Activated CD8-positive, alpha-beta memory T cell treated with anti-CD3 and anti-CD28 coated beads, Interleukin-2, amount 50 U/mL, for 24 hours (primary cell): ENCODE measurements at regions not wholly inside any gene's neighbourhood (a gene's known extent, or its start where the extent isn't known, plus 50 kb on each side); places are given as distances from the start of the nearest gene placed in this dataset.
"Not testable (repeated sequence)": the region's sequence is repeated elsewhere in the genome, so short reads cannot be mapped to it uniquely, and the experiment has no call there.

ENCODE experiments used
- DNase-seq: peaks from one replicate; pipeline ENCODE4 v3.0.0-alpha.2; 2020; ENCODE audit errors: extremely low read depth

DNA sequence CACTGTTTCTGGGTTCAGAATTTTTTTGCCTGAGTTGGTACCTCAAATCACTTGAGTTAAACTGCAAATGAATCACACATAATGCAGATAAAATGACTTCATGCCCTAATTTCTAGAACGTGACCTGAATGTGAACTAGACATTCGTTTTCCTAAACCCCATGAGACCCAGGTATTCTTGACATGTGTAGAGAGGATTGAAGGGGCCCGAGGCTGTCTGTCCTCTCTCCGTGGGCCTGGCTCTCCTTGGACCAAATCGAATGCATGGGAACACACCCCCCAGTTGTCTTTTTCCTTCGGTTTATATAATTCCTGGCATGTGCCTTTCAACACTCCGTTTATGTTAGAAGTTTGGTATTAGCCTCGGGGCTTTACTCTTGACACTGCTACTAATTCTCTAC lies 262.4 kb upstream of the PLGLB2 start:
- DNase-seq: not testable (repeated sequence)

DNA sequence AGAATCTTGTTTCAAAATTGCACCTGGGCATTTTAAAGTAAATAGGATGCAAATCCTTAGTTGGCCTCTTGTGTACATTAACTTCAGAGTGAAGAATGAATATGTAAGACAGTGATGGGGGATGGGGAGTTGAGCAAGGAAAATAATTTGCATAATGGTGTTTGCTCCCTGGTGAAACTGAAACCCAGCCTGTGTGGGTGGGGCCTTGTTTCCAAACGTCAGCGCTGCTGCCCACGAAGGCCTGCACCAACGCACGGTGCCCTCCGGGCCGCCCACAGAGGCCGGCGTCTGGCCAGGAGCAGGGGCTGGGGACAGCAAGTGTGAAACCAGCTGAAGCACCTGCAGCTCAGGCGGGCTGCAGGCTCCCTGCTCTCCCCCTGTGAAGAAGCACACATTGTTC lies 262.0 kb upstream of the PLGLB2 start:
- DNase-seq: not testable (repeated sequence)

DNA sequence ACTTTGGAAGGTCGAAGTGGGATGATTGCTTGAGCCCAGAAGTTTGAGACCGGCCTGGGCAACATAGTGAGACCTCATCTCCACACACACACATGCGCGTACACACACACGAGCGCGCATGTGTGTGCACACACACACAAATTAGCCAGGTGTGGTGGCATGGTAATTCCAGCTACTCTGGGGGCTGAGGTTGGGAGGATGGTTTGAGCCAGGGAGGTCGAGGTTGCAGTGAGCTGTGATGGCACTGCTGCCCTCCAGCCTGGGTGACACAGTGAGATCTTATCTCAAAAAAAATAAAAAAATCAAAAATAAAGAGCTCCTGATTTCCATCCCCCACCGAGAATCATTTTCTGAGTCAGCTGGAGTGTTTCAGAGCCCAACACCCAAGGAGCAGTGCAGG lies 261.5 kb upstream of the PLGLB2 start:
- not testable (repeated sequence) for DNase-seq

DNA sequence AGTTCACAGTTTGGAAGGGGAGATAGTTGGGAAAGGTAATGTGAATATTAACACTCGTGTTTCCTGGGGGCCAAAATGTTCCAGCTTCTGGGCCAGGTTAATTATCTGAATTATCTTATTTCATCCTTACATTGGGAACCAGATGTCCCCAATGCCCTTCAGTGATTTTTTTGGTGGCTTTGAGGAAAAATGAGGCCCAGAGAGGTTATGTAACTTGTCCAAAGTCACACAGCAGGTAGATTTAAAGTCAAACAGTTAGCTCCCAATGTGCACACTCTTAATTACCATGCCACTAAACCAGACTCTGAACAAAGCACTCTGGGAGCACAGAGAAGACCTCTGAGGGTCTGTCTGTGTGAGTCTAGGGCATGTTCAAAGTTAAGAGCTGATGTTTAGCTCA lies 259.9 kb upstream of the PLGLB2 start:
- not testable (repeated sequence) for DNase-seq

DNA sequence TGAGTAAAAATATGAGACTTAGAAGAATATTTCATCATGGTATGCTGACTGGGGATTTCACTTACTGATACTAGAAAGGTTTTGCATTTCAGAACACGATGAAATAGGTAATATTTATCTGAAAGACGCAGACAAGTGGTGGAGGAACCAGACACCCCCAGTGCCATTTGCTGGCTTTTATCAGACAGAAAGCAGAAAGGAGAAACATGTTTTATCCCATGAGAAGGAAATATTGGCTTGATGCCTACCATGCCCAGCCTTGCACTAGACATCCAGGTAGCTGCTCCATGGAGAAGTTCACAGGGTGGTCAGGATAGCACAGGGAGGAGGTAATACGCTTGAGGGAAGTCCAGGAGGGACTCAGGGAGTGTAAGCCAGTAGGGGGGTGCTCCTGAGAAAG lies 258.9 kb upstream of the PLGLB2 start:
- DNase-seq: not testable (repeated sequence)

DNA sequence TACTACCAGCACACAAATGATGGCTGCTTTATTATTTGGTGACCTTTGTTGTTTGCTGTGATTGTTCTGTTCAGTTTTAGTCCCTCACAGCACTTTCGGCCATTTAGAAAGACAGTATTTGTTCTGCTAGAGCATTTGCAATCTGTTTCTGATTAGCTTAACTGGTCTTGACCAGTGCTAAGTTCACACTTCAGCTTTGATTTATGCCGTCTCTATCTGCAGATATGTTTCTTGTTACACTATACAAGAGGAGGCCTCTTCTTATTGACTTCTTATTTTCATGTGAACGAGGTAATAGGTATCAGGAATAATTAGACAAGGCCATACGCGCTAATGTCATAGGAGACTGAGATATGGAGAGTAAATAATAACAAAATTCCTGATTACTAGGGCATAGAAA lies 253.0 kb upstream of the PLGLB2 start:
- DNase-seq: not testable (repeated sequence)

DNA sequence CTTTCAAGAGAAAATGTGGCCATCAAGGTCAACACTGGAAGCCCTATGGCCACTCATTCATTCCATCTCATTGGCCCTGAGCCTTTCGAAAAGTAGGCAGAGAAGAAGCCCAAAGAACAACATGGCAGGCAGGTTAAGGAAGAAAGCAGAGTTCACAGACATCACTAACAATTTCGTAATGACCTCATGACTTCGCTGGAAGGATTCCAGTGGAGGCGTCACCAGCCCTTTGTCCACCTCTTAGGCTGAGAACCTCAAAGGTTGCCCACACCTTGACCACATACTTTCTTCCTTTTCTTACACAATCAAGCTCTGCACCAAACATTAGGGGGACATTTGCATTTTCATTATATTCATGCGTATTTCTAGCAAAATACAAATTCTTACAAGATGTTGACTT lies 252.4 kb upstream of the PLGLB2 start:
- DNase-seq: not testable (repeated sequence)

DNA sequence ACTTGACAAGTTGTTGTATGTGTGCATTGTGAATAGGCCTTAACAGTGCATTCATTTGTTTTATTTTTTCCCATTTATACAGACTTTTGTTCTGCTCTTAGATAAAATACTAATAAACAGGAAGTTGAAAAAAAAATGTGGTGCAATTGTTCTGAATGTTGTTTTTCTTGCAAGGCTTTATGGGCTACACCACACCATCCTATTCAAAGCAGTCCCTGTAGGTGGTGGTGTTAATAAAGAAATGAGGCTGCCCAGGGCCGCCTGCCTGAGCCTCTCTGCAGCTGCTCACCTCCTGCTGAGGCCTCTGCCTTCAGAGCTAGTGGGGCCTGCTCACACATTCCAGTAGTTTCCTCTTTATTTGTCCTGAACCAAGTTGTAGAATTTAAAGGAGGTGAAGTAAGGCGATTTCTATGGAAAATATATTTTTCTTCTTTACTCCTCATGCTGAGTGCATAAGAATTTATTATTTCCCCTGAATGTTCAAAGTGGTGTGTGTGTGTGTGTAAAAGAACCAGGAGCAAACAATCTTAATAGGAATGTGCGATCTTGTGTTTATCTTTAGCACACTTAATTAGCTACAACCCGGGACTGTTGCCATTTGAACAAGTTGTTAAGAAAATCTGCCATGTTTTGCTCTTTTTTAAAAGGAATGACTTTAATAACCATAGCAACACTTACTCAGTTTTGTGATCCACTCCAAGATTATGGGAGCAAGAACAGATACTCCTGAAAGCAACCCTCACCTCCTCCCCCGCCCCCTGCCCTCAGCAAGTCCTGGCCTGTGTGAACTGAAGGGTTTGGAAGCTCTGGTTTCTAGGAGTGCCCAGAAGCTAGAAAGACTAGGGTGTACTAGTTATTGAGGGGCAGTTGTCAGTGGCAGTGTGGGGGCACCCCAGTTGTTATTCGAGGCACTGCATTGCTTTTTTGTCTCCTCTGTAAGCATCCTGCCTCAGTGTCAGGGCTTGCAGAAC lies 251.6 kb upstream of the PLGLB2 start:
- not testable (repeated sequence) for DNase-seq

DNA sequence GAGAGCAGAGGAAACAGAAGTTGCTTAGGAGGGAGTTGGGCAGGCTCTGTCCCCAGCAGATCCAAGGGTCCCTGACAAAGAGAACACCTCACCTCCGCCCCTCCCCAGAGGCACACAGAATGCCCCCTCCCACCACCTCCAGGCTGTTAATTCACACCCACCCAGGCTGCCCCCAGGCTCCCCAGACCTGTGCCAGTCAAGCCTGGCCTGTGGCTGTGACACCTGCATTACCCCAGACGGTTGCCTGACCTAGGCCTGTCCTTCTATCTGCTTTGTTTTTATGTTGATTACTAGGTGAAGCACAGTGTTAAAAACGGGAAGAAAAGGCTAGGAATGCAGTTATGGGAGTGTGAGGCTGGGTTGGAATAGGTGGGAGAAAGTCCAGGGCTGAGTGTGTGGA lies 250.8 kb upstream of the PLGLB2 start:
- DNase-seq: not testable (repeated sequence)

DNA sequence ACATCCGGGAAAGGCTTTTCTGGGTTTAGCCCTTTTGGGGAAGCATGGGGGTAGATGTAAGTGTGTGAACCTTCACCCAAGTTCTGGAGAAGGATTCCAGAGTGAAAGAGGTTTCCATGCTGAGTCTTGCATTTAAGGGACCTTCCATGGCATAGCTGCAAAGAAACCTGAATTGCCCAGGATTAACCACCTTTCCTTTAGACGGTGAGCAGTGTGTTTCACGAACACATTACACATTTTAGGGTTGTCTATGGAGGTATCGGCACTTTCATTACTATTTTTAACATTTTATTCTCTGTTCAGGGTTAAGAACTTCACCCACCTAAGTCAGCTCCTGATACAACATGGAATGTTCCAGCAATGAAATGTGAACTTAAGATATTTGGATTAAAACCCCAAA lies 250.2 kb upstream of the PLGLB2 start:
- DNase-seq: not testable (repeated sequence)

DNA sequence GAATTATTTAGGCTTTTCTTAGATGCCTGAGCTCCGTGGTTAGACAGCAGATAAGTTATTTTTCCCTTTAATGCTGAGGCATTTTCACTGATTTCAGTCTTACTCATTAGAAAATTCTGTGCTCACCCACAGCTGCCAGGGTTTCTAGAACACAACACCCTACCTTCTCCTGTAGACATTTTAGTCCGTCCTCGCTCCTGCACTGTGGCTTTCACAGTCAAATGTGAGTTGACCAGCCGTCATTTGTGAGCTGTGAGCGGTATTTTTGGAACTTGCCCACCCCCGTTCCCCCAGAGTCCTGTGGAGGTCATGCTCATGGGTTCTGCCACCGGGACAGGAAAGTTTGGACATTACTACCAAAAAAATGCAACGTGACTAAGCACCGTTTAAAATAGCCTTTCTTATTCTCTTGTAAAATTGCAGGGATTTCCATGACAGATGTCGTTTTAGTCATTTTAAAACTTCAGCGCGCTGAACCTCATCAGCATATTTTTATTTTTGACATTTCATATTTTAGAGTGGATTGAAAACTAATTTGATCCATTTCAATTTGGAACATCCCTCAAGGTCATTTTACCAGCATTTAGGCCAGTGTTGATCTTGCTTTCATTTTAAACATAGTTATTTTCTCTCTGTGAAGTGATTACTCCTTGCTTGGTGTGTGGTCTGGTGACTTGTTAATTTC lies 249.6 kb upstream of the PLGLB2 start:
- not testable (repeated sequence) for DNase-seq

DNA sequence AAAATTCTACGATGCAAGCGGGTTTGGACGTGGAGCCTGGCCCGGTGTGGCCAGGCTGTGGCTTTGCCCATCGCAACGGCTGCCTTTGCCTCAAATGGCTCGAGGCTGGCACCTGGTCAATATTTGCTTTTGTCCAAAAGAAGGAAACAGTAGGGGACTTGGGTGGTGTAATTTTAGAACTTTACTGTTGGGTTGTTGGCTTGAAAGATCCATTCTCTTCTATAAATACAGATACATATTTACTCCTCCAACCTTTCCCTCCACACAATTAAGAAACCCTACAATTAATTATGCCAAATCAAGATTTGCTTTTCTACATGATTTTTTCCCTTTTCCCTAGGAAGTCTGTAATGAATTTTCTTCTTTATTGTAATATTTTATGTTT lies 249.0 kb upstream of the PLGLB2 start:
- DNase-seq: not testable (repeated sequence)

DNA sequence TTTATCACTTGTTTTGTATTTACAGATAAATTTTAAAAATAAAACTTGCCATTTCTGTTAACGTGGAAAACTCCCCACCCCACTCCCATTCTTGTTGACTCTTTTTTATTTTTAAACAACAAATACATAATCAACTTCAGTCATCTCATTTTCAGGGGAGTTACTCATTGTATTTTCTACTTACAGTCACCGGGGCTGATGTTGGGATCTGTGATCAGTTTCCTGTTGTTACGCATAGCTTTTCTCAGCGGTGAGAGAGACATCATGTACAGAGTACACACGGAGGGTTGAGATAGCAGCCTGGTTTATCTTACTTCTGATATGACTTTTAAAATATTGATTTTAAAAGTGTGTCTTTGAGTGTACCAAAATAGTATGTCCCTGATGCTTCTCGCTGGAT lies 248.0 kb upstream of the PLGLB2 start:
- not testable (repeated sequence) for DNase-seq

DNA sequence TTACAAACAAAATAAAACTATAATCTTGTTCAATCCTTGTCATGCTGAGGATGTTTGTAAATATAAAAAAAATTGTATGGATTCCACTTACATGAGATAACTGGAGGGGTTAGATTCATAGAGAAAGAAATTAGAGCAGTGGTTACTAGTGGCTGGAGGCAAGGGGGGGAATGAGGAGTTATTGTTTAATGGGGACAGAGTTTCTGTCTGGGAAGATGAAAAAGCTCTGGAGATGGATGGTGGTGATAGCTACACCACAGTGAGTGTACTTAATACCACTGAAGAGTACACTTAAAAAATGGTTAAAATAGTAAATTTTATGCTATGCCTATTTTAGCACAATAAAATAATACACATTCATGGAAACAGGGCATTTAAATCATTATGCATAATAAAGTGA lies 247.5 kb upstream of the PLGLB2 start:
- not testable (repeated sequence) for DNase-seq

DNA sequence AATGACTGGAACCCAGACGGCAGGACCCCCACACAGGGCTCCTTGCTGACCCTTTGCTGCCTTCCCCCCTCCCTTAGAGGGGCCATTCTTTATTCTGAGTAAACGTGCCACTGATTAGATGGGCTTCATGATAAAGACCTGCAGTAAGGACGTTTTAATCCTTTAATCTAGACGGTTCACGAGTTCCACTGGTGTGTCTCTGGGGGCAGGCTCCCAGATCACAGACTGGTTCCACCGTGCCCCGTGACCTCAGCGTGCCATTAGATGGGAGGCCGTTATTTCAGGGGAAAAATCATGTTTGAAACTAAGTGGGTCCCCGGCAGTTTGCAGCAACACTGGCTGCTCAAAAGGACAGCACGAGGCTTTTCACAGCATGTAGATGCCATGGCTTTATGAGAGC lies 246.9 kb upstream of the PLGLB2 start:
- DNase-seq: not testable (repeated sequence)

DNA sequence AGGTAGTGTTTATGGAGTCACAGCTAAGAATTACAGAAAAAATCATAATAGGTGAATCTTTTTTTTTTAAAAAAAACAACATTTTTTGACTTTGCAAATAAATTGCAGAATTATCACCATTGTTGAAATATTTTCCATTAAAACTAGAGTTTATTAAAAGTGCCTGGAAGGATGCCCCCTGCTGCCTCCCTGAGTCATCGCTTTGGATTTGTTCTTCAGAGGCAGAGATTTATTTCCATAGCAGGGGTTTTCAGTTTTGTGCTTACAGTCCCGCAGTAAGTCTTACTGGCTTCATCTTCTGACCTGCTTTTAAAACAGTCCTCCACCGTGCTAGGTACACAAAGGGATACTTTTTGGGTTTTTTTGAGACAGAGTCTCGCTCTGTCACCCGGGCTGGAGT lies 244.9 kb upstream of the PLGLB2 start:
- DNase-seq: not testable (repeated sequence)

DNA sequence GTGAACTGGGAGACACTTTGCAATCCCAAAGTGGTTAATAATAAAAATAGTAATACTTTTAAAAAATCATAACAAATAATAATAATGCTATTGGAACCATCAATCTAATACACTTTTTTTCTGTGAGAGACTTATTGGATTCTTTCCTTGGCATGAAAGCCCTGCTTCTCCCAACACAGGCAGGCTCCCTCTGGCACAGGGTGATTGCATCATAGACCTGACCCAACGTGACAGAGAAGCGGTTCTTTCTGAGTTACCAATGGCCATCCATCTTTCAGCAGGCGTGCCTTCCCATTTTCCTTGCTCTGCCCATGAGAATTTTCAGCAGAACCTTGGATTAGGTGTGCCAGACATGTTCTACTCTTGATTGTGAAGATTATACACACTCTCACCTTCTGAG lies 242.6 kb upstream of the PLGLB2 start:
- DNase-seq: not testable (repeated sequence)

DNA sequence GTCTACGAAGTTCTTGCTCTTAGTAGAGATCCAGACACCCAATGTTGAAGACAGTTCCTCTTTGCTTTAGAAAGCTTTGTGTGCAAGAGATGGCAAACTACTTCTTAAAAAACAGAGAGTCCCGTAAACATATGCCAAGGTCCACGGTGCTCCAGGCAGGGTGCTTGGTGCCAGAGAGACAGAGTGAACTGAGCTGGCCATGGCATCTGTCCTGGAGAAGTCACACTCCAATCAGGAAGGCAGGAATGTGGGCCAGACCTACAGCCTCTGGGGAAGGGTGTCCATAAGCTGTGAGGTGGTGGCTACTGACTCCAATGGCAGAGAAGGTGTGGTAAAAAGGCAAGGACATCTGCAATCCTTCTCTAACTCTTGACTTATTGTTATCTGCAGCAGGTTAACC lies 242.0 kb upstream of the PLGLB2 start:
- not testable (repeated sequence) for DNase-seq

DNA sequence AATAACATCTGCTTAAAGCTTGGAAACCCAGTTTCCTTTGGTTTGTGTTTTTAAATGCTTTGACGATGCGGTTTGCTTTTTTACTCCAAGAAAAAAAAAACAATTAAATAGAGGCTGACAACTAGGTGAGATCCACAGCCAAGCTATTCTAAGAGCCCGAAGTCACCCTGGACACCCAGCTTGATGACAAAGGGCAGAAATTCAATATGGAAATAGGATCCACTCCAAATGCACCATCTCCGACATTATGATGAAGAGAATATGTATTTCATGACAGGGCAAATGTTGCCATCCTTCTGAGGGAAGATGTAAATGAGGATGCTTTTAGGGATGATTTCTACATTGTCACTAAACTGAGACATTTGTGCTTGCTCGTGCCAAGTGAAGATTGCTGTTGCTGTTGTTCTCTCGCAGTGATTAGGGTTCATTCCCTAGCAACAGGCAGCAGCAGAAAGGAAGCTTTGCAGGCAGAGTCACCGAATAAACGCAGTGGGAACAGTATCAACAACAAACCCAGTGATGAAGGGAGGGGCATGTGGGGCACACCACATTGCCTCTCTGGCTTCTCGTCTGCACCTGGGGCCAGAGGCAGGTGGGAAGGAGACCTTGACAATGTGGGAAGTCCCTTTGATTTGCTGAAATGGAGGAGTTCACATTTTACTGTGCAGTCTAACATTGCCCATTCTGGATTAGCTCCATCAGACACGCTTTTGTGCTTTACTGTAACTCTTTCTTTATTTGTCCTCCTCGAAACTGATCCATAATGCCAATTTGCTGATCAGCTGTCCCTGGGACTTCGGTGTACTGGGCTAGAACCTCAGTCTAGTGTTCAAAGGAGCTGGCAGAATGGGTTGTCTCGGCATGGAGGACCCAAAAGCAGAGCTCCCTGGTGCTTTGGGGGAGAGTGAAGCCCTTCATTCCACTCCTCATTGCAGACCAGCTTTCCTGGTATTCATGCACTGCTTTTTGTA lies 240.2 kb upstream of the PLGLB2 start:
- not testable (repeated sequence) for DNase-seq

DNA sequence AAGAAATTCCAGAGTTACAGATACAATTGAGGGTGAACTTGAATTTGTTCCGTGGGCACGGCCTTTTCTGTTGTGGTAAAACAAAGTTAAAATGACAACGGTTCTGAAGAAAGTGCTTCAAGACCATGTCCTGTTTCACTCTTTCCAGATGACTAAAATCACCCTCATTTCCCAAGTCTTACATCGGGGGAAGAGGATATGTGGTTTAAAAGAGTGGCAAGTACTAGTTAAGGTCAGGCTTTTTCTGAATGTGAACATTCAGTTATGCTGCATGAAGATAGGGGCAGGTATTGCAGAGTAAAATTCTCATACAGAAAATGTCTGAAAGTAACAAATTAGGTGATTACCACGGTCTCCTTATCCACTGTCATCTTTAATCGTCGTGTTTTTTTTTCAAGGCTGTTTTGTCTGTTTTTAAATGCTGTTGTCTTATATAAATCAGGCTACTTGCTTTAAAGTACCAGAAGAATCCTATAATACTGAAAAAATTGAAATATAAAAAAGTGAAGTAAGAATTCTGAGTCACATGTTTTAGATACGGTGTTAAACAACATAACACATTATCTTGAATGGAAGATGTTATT lies 236.6 kb upstream of the PLGLB2 start:
- DNase-seq: not testable (repeated sequence)

DNA sequence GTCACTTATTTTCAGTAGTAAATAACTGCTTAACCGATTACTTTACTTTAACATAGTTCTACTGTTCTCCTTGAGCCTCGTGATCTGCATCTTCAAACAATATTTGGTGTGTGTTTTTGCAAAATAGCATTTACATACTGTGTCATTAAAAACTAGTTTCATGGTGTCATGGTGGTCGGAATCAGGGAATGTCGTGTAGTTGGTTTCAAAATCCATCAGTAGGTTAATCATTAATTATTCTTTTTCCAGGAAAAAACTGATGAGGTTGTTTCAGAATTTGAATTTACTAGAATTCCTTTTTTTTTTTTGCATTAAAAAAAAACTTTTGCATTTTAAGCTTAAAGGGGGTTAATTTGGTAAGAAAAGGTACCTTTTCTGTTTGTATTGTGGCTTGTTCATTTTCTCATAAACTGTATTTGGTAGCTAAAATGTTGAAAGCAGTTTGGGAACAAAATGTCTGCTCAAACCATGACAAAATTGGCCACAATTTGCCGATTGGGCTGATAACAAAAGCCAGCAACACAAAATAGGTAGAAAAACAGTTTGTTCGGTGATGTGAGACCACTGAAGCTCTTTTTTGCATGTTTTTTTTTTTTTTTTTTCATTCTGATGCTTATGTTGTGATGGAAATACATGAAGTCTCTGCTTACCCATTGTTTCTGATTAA lies 234.9 kb upstream of the PLGLB2 start:
- not testable (repeated sequence) for DNase-seq
